GM18870 (cell line): ENCODE measurements at regions not wholly inside any gene's neighbourhood (a gene's known extent, or its start where the extent isn't known, plus 50 kb on each side); places are given as distances from the start of the nearest gene placed in this dataset.
A peak's percentile ranks its signal among the peaks of the same experiment; 100 is the strongest.
"Not testable (repeated sequence)": the region's sequence is repeated elsewhere in the genome, so short reads cannot be mapped to it uniquely, and the experiment has no call there.

Source experiments
- ATAC-seq: cut with Tn5 transposase; IDR thresholded peaks from one replicate; pipeline ENCODE4 v1.9.1; 2021; ENCODE audit warnings: moderate library complexity; ENCODE audit not compliant: unreplicated experiment

DNA sequence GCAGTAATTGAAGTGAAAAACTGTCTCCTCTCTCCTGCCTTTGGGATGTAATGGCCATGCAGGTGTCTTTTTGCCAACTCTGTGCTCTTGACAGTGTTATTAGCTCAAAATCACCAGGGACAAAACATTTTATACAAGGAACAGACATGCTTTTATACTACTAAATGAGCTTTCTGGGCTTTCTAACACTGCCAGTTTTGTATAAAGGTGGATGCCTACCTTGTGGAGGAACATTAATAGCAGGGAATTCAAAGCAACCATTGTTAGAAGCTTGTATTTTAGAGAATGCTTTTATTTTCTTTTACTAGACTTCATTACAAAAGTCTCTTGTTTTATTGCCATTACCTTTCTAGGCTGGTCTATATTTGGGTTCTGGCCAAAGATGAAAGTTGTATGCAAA lies 54.7 kb upstream of the ARSJ start:
- ATAC-seq: no peak

DNA sequence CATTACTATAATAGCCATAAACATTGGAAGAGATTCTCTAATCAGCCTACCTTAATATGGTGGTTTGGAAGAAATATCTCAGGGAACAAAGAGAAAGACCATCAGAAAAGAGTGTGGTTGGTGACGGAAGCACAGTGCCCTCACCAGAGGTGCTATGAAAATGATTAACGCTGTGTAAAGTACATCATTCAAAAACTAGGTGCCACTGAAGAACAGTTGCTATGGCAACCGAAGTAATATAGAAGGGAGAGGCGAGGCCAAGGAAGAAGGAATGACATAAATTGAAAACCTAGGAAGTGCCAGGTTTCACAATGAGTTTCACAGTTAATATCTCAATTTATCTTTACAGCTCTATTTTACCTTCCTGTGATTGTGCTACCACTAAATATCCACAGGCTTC lies 57.0 kb upstream of the ARSJ start:
- ATAC-seq: no peak

- no peak for ATAC-seq
Measured at GRCh38 chr4:114036864-114037263, 57.4 kb upstream of the ARSJ start.

DNA sequence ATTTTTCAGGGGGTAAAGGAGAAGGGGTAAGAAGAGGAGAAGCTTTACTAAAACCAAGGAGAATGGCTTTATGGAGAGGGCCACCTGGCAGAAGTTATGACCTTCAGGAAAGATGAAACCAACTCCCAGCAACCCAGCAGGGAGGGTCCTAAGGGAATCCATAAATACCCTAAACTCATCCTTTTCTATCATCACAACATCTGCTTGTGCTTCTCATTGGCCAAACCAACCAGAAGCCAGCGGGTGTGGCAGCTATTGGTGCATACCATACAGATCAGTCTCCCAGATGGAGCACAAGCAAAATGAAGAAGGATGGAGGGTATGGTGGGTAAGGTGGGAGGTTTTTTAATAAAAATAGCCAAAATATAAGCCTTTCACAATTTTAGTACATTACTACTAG lies 58.5 kb upstream of the ARSJ start:
- ATAC-seq: no peak

DNA sequence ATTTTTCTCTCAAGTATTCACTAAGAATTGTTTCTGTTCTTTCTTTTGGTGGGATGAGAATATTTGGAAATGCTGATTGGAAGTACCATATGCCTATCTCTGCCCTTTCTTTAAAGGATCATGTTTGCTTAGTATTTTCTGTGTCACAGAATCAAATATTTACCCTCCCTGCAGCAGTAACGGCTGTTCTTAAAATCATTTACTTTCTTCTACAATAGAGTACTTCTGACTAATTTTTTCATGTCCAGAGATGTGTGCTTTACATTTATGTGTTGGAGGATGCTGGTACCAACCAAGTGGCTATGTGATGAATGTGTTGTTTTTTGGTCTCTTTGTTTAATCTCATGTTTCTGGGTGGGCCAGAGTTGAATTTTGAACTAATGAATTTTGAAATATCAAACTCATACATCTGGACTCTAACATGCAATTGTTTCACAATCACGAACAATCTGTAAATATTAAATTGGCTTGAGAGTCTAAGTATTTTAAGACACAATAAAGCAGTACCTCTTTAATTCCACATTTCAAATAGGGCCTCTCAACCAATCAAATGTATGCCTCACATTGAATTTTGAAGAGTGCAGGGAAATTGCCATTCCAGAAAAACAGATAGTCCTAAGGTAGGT lies 59.4 kb upstream of the ARSJ start:
- ATAC-seq: no peak

DNA sequence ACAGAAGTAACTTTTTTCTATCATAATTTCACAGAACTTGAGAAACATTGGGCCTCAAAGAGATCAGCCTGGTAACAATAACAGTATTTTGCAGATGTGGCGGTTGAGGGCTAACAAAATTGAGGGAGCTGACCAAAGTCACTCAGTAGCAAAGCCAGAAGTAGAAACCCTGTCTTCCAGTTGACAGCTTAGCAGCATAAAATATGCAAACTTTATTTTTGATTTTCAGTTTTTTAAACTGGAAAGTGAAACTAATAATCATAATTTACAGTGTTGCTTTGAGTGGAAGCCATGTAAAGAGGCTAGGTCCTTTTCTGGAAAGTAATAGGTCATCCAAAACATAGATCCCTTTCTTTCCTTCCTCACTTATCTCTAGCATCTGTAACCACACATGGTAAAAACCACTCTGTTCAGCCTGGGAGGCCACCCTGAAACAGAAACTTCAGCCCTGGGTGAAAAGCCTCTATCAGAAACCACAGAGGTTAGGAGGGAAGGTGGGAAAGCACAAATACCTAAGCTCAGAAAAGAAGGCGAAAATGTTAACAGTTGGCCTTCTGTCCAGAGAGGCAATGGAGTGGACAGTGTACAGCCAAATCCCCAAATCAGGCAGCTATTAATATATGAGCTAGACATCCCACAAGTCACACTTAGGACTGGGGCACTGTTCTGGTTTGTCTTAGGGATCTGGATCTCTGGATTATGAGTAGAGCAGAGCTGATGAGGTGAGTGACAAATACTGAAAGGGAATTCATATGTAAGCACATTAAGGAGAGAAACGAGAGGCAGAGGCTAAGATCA lies 61.1 kb upstream of the ARSJ start:
- ATAC-seq: peak; percentile 92

DNA sequence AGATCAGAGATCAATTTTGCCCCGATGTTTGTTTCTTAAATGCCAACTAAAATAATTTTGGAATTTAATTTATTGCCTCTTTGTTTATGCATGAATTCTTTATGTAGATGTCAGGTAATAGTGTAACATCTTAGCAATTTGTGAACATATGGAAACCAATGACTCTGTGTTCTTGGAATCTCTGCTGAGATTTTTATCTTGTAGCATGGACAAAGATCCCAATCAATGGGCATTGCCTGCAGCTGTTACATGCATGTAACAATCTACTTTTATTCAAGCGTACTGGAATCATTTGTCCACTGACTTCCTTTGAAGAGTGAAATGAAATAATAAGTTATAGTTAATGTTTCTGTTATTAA lies 61.6 kb upstream of the ARSJ start:
- no peak for ATAC-seq

DNA sequence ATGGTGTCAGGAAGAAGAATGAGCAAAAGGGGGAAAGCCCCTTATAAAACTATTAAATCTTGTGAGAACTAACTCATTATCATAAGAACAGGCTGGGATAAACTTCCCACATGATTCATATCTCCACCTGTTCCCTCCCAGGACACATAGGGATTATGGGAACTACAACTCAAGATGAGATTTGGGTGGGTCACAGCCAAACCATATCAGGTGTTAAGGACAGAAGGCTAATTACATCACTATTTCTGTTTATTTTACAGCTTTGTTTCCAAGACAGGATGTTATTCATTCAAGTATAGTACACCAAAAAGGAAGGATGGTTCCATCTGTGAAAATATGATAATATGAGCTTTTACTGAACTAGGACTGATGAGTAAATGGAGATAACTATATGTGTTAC lies 63.7 kb upstream of the ARSJ start:
- ATAC-seq: no peak

GRCh38 chr4:114044351-114044750 lies 64.9 kb upstream of the ARSJ start:
- ATAC-seq: not testable (repeated sequence)

DNA sequence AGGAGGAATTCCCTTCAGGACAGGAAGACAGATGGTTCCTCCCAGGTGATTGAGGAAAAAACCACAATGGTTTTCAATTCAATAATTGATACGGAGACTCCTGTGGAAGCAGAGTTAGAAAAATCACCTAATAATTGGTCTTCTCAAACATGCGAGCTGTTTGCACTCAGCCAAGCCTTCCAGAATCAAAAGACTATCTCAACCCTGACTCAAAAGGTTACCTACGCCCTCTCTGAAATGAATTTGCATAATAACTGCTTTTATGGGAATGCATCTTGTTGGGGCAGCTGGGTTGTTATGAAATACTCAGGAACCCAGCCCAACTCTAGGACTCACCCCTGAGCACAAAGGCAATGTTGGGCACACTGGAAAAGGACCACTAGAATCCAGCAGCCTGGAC lies 66.9 kb upstream of the ARSJ start:
- ATAC-seq: no peak

- ATAC-seq: not testable (repeated sequence)
Measured at GRCh38 chr4:114048154-114048553, 68.7 kb upstream of the ARSJ start.

- ATAC-seq: no peak
Measured at GRCh38 chr4:114052227-114052626, 72.8 kb upstream of the ARSJ start.

- no peak for ATAC-seq
Measured at GRCh38 chr4:114056599-114056998, 77.2 kb upstream of the ARSJ start.

GRCh38 chr4:114057746-114058145 lies 78.3 kb upstream of the ARSJ start:
- ATAC-seq: no peak

GRCh38 chr4:114062499-114062898 lies 83.1 kb upstream of the ARSJ start:
- no peak for ATAC-seq

DNA sequence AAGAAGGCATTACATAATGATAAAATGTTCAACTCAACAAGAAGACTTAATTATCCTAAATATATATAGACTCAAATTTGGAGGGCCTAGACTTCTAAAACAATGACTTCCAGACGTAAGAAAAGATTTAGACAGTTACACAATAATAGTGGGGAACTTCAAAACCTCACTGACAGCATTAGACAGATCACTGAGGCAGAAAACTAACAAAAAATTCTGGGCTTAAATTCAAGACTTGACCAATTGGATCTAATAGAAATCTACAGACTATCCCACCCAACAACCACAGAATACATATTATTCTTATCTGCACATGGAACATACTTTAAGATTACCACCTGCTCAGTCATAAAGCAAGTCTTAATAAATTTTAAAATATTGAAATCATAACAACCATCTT lies 93.3 kb upstream of the ARSJ start:
- ATAC-seq: no peak

GRCh38 chr4:114076899-114077570 lies 97.6 kb upstream of the ARSJ start:
- no peak for ATAC-seq

- ATAC-seq: no peak
Measured at GRCh38 chr4:114077610-114078009, 98.2 kb upstream of the ARSJ start.

- no peak for ATAC-seq
Measured at GRCh38 chr4:114078636-114079035, 99.2 kb upstream of the ARSJ start.

GRCh38 chr4:114081783-114082182 lies 102.3 kb upstream of the ARSJ start:
- no peak for ATAC-seq

DNA sequence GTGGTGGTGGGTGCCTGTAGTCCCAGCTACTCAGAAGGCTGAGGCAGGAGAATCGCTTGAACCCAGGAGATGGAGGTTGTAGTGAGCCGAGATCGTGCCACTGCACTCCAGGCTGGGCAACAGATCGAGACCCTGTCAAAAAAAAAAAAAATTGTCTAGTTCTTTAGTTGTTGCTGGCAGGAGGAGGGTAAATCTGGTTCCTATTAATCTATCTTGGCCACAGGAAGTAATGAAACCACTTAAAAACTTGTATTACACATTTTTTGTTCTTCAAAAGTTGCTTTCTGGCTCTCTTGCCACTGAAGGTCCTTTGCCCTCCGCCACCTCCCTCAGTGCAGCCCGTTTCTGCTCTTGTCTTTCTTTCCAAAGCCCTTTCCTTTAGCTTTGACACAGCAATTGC lies 102.9 kb upstream of the ARSJ start:
- no peak for ATAC-seq

- ATAC-seq: no peak
Measured at GRCh38 chr4:114085611-114086345, 106.3 kb upstream of the ARSJ start.
